HCT116 (cell line): ENCODE measurements at regions not wholly inside any gene's neighbourhood (a gene's known extent, or its start where the extent isn't known, plus 50 kb on each side); places are given as distances from the start of the nearest gene placed in this dataset.

Source experiments
- ATAC-seq: fragments of 200-7000 bp; cut with Tn5 transposase; 2 replicates; pipeline ENCODE4 v1.9.1; 2020; ENCODE audit warnings: mild to moderate bottlenecking, moderate library complexity
- BruUV-seq: library from RNA; stranded (reverse); fragments of 400-500 nt; replicated peaks from 2 replicates; lab custom pipeline; 2021; lab: Mats Ljungman, UMichigan
- CTCF ChIA-PET: fragments of 300-600 bp; sonication (Branson Sonifier 250); formaldehyde crosslinking; loops from one replicate; lab custom pipeline; 2021; ENCODE audit warnings: antibody characterized with exemption; lab: Charles Lee
- POLR2A ChIA-PET: fragments of 300-600, 350-600 bp; sonication (Branson Sonifier 250); formaldehyde crosslinking; loops from one replicate; lab custom pipeline; 2021; ENCODE audit warnings: antibody characterized with exemption; lab: Charles Lee
- RAD21 ChIA-PET, 2 experiments: fragments of 300-600 bp; sonication (Branson Sonifier 250); formaldehyde crosslinking; loops; one replicate each; lab custom pipeline; 2023; ENCODE audit warnings: low total read pairs in 2 of 2; ENCODE audit not compliant: uncharacterized antibody in 2 of 2, unreplicated experiment in 2 of 2, low non-redundant PET in 1 of 2; lab: Charles Lee
- DNase-seq: peaks from one replicate; pipeline ENCODE4 v3.0.0-alpha.2; 2010; ENCODE audit warnings: low read depth, low spot score
- H2AFZ ChIP-seq: fragments of 200-600 bp; shearing (Covaris generic), sonication (generic); 2 replicates; pipeline ENCODE4 v1.6.1; 2017; ENCODE audit warnings: low read depth, mixed run types, mixed read lengths, antibody characterized with exemption, low read length; ENCODE audit not compliant: poor library complexity, severe bottlenecking
- H3K27ac ChIP-seq: 2 replicates; pipeline ENCODE4 v1.5.1; 2012; ENCODE audit warnings: low read depth, low read length
- H3K27me3 ChIP-seq: fragments of 200-600 bp; sonication (generic); 2 replicates; pipeline ENCODE4 v1.6.1; 2016; ENCODE audit warnings: mixed run types, low read length, mixed read lengths; ENCODE audit not compliant: insufficient read depth
- H3K36me3 ChIP-seq, 2 experiments: fragments of 200-500 bp in 1 of 2; fragments of 200-600 bp in 1 of 2; sonication (Bioruptor generic) in 1 of 2; sonication (generic) in 1 of 2; 2 replicates each; pipeline versions ENCODE4 v1.5.1 to v1.6.1; 2014 to 2016; ENCODE audit warnings: low read length in 2 of 2, inconsistent platforms in 1 of 2, mixed read lengths in 1 of 2, mixed run types in 1 of 2; ENCODE audit not compliant: insufficient read depth in 2 of 2, control insufficient read depth in 1 of 2
- H3K4me1 ChIP-seq, 2 experiments: fragments of 200-600 bp in 1 of 2; sonication (generic) in 1 of 2; 2 replicates each; pipeline versions ENCODE4 v1.5.1 to v1.6.1; 2012 to 2017; ENCODE audit warnings: low read length in 2 of 2, inconsistent platforms in 1 of 2, mild to moderate bottlenecking in 1 of 2, mixed read lengths in 1 of 2, mixed run types in 1 of 2, moderate library complexity in 1 of 2; ENCODE audit not compliant: insufficient read depth in 2 of 2, control insufficient read depth in 1 of 2
- H3K4me2 ChIP-seq: fragments of 200-600 bp; sonication (generic); 2 replicates; pipeline ENCODE4 v1.6.1; 2017; ENCODE audit warnings: mixed run types, low read length, mixed read lengths
- H3K4me3 ChIP-seq, 2 experiments: fragments of 200-600 bp in 1 of 2; sonication (generic) in 1 of 2; replicated peaks in 1 of 2; 2 replicates each; pipeline ENCODE4 v1.5.1; 2011 to 2016; ENCODE audit warnings: low read length in 2 of 2, control low read depth in 1 of 2, low read depth in 1 of 2, mild to moderate bottlenecking in 1 of 2, mixed read lengths in 1 of 2, mixed run types in 1 of 2
- H3K79me2 ChIP-seq: fragments of 200-600 bp; sonication (generic); 2 replicates; pipeline ENCODE4 v1.6.1; 2017; ENCODE audit warnings: mild to moderate bottlenecking, mixed run types, low read length, moderate library complexity, mixed read lengths; ENCODE audit not compliant: insufficient read depth
- H3K9ac ChIP-seq: fragments of 200-600 bp; sonication (generic); 2 replicates; pipeline ENCODE4 v1.6.1; 2016; ENCODE audit warnings: low read length, mixed read lengths
- H3K9me2 ChIP-seq: fragments of 200-600 bp; sonication (generic), shearing (Covaris generic); 2 replicates; pipeline ENCODE4 v1.6.1; 2017; ENCODE audit warnings: mixed run types, mild to moderate bottlenecking, moderate library complexity; ENCODE audit not compliant: insufficient read depth
- H3K9me3 ChIP-seq, 2 experiments: fragments of 200-500 bp in 1 of 2; fragments of 200-600 bp in 1 of 2; sonication (Bioruptor generic) in 1 of 2; sonication (generic) in 1 of 2; 2 replicates each; pipeline ENCODE4 v1.6.1; 2014 to 2017; ENCODE audit warnings: low read length in 2 of 2, mixed read lengths in 2 of 2, inconsistent platforms in 1 of 2, low read depth in 1 of 2, mild to moderate bottlenecking in 1 of 2, mixed run types in 1 of 2, moderate library complexity in 1 of 2; ENCODE audit not compliant: control insufficient read depth in 1 of 2, insufficient read depth in 1 of 2
- H4K20me1 ChIP-seq: fragments of 200-600 bp; sonication (generic), shearing (Covaris generic); 2 replicates; pipeline ENCODE4 v1.6.1; 2017; ENCODE audit warnings: mixed run types, mild to moderate bottlenecking, moderate library complexity; ENCODE audit not compliant: insufficient read depth
- ATF3 ChIP-seq: IDR thresholded peaks from 2 replicates; pipeline ENCODE4 v1.6.1; 2012
- CEBPB ChIP-seq: IDR thresholded peaks from 2 replicates; pipeline ENCODE4 v1.6.1; 2012; ENCODE audit warnings: low read depth
- EGR1 ChIP-seq: IDR thresholded peaks from 2 replicates; pipeline ENCODE4 v1.6.1; 2012; ENCODE audit warnings: low read depth
- EZH2phosphoT487 ChIP-seq: fragments of 200-600 bp; IDR thresholded peaks from 2 replicates; pipeline ENCODE4 v1.6.1; 2018; ENCODE audit warnings: antibody characterized with exemption, borderline replicate concordance
- FOSL1 ChIP-seq: IDR thresholded peaks from 2 replicates; pipeline ENCODE4 v1.6.1; 2012; ENCODE audit warnings: low read depth
- JUND ChIP-seq: IDR thresholded peaks from 2 replicates; pipeline ENCODE4 v1.6.1; 2012
- MAX ChIP-seq: IDR thresholded peaks from 2 replicates; pipeline ENCODE4 v1.6.1; 2012
- POLR2A ChIP-seq: IDR thresholded peaks from 2 replicates; pipeline ENCODE4 v1.7.0; 2011; ENCODE audit warnings: borderline replicate concordance; ENCODE audit not compliant: insufficient read depth, insufficient read length; ENCODE audit errors: extremely low read depth
- POLR2AphosphoS5 ChIP-seq: IDR thresholded peaks from 2 replicates; pipeline ENCODE4 v1.6.1; 2011; ENCODE audit warnings: mild to moderate bottlenecking, low read depth, low read length, moderate library complexity
- RAD21 ChIP-seq: IDR thresholded peaks from 2 replicates; pipeline ENCODE4 v1.6.1; 2012; ENCODE audit warnings: low read depth, mild to moderate bottlenecking
- SIN3A ChIP-seq: IDR thresholded peaks from 2 replicates; pipeline ENCODE4 v1.6.1; 2012; ENCODE audit warnings: low read depth
- SP1 ChIP-seq: IDR thresholded peaks from 2 replicates; pipeline ENCODE4 v1.6.1; 2012; ENCODE audit warnings: low read depth
- SRF ChIP-seq: IDR thresholded peaks from 2 replicates; pipeline ENCODE4 v1.6.1; 2012; ENCODE audit warnings: low read depth
- ZBTB33 ChIP-seq: IDR thresholded peaks from 2 replicates; pipeline ENCODE4 v1.6.1; 2011; ENCODE audit warnings: mild to moderate bottlenecking, low read length, moderate library complexity; ENCODE audit not compliant: insufficient replicate concordance; ENCODE audit errors: extremely low read depth
- ZNF274 ChIP-seq: fragments of 200-500 bp; sonication (Bioruptor generic); IDR thresholded peaks from 2 replicates; pipeline ENCODE4 v1.6.1; 2014; ENCODE audit warnings: mild to moderate bottlenecking, low read depth, low read length, inconsistent platforms
- intact Hi-C: fragments of 100-400 bp; cut with micrococcal nuclease; formaldehyde crosslinking; loops from 2 replicates; pipeline ENCODE4 v1.10.0; 2022

- no peak for TF ChIP-seq ATF3
Observed at GRCh38 chr4:13782231-13782630, 154.7 kb upstream of the BOD1L1 start (continued).

GRCh38 chr4:13783800-13784411 is 156.4 kb upstream of the BOD1L1 start:
- intact Hi-C loops = no loop called here
- POLR2A ChIA-PET = no interaction called here

GRCh38 chr4:13793020-13793710 is 165.6 kb upstream of the BOD1L1 start:
- no peak overlapping the region for H3K9ac ChIP-seq
- H4K20me1 ChIP-seq = no peaks in the 10 kb centered on the region; the same call in 1 of the 2 replicates
- ATAC-seq (no peak), DNase-seq (no peak)
- ChIA-PET CTCF (no interaction called here), RAD21 (no interaction called here), POLR2A (no interaction called here)
- H3K9me2 ChIP-seq = no peaks in the 10 kb centered on the region
- H3K27me3 ChIP-seq = no peaks in the 10 kb centered on the region
- no peaks in the 10 kb centered on the region for H3K9me3 ChIP-seq
- H3K36me3 ChIP-seq = no peaks in the 10 kb centered on the region
- BruUV-seq = no TSS peak
- H3K4me2 ChIP-seq = no peak overlapping the region
- intact Hi-C loops = no loop called here
- H2AFZ ChIP-seq = no peak overlapping the region
- no peaks in the 10 kb centered on the region for H3K4me1 ChIP-seq
- H3K79me2 ChIP-seq = no peaks in the 10 kb centered on the region
- no peak overlapping the region for H3K27ac ChIP-seq
- H3K4me3 ChIP-seq = no peak overlapping the region
- TF ChIP-seq SIN3A (no peak), SRF (no peak), POLR2A (no peak), ZBTB33 (no peak), SP1 (no peak), EGR1 (no peak), MAX (no peak), EZH2phosphoT487 (no peak), CEBPB (no peak), RAD21 (no peak), FOSL1 (no peak), ATF3 (no peak), ZNF274 (no peak), JUND (no peak)

More at GRCh38 chr4:13783800-13784411, 156.4 kb upstream of the BOD1L1 start:
- Histone ChIP-seq H4K20me1 (no peaks in the 10 kb centered on the region), H2AFZ (no peak overlapping the region), H3K4me1 (no peaks in the 10 kb centered on the region), H3K79me2 (no peaks in the 10 kb centered on the region), H3K9me3 (no peaks in the 10 kb centered on the region), H3K4me2 (no peak overlapping the region), H3K9me2 (no peaks in the 10 kb centered on the region), H3K27ac (no peak overlapping the region), H3K36me3 (no peaks in the 10 kb centered on the region), H3K4me3 (no peak overlapping the region), H3K9ac (no peak overlapping the region), H3K27me3 (no peaks in the 10 kb centered on the region)
- RAD21 ChIA-PET = no interaction called here
- BruUV-seq = no TSS peak
- no peak for ATAC-seq
- CTCF ChIA-PET = no interaction called here
- no peak for DNase-seq
- TF ChIP-seq POLR2AphosphoS5 = no peak
